Vagina (tissue), 2 donors: ENCODE measurements at regions not wholly inside any gene's neighbourhood (a gene's known extent, or its start where the extent isn't known, plus 50 kb on each side); places are given as distances from the start of the nearest gene placed in this dataset.

Experiments
- DNase-seq, 2 donors: peaks; one replicate each; pipeline ENCODE4 v3.0.0-alpha.2; 2017; ENCODE audit errors: extremely low spot score in 2 of 2
- H3K27ac ChIP-seq: fragments of 200-600 bp; sonication (generic); one replicate; pipeline ENCODE4 v1.5.1; 2019
- H3K27me3 ChIP-seq: fragments of 200-600 bp; sonication (generic); one replicate; pipeline ENCODE4 v1.5.1; 2019
- H3K36me3 ChIP-seq, 2 donors: fragments of 200-600 bp; sonication (generic); one replicate each; pipeline ENCODE4 v1.5.1; 2017 to 2019
- H3K4me1 ChIP-seq: fragments of 200-600 bp; sonication (generic); one replicate; pipeline ENCODE4 v1.5.1; 2019
- H3K4me3 ChIP-seq, 2 donors: fragments of 200-600 bp; sonication (generic); 1 replicate in 1 of 2; 2 replicates in 1 of 2; pipeline ENCODE4 v1.5.1; 2016 to 2019
- H3K9me3 ChIP-seq: fragments of 200-600 bp; sonication (generic); one replicate; pipeline ENCODE4 v1.5.1; 2019
- CTCF ChIP-seq, 3 experiments: fragments of 450-650 bp in 2 of 3; fragments of 200-600 bp in 1 of 3; sonication (generic) in 1 of 3; IDR thresholded peaks; one replicate each; pipeline ENCODE4 v1.5.1; 2017 to 2019; ENCODE audit warnings: antibody characterized with exemption in 3 of 3, mild to moderate bottlenecking in 2 of 3, moderate library complexity in 2 of 3
- POLR2A ChIP-seq, 2 donors: fragments of 450-650 bp; IDR thresholded peaks; one replicate each; pipeline ENCODE4 v1.6.1; 2017; ENCODE audit warnings: antibody characterized with exemption in 2 of 2, mild to moderate bottlenecking in 2 of 2, moderate library complexity in 2 of 2
- POLR2AphosphoS5 ChIP-seq, 2 donors: sonication (generic); formaldehyde crosslinking; IDR thresholded peaks; one replicate each; pipeline ENCODE4 v1.9.0; 2017; ENCODE audit warnings: antibody characterized with exemption in 2 of 2, mild to moderate bottlenecking in 2 of 2, low read depth in 1 of 2; ENCODE audit not compliant: insufficient read depth in 1 of 2
- intact Hi-C: fragments of 100-400 bp; cut with DNase I; formaldehyde crosslinking; loops from one replicate; pipeline ENCODE4 v1.15.1; 2023

- H3K36me3 ChIP-seq, result peaks cover 0 to 5% of the 10 kb centered on the region in 2 donors
- no peak overlapping the region for H3K4me3 ChIP-seq
- H3K4me1 ChIP-seq, result no peaks in the 10 kb centered on the region
- no peaks in the 10 kb centered on the region for H3K9me3 ChIP-seq
- intact Hi-C loops, result no loop called here
- no peak for TF ChIP-seq CTCF (IDR thresholded peaks at IDR 0.05)
- TF ChIP-seq POLR2A (IDR thresholded peaks at IDR 0.05), result no peak
- no peak for TF ChIP-seq POLR2AphosphoS5 (IDR thresholded peaks at IDR 0.05; ENCODE audit: insufficient read depth in 1 of 2, low read depth in 1 of 2)
- no peaks in the 10 kb centered on the region for H3K27me3 ChIP-seq
- no peak overlapping the region for H3K27ac ChIP-seq
- DNase-seq, result no peak
Measured at GRCh38 chr3:124666067-124666466, 64.2 kb upstream of the UMPS start.

- intact Hi-C loops, result no loop called here
- H3K9me3 ChIP-seq, result no peaks in the 10 kb centered on the region
- no peak for DNase-seq
Measured at GRCh38 chr3:124669470-124669869, 60.8 kb upstream of the UMPS start.

GRCh38 chr3:124671106-124671505 is 59.1 kb upstream of the UMPS start:
- intact Hi-C loops, result no loop called here

More at GRCh38 chr3:124669470-124669869, 60.8 kb upstream of the UMPS start:
- Histone ChIP-seq H3K27me3 (no peaks in the 10 kb centered on the region), H3K27ac (no peak overlapping the region), H3K4me3 (no peak overlapping the region), H3K4me1 (no peaks in the 10 kb centered on the region), H3K36me3 (peaks cover 0 to 5% of the 10 kb centered on the region in 2 donors)
- no peak for TF ChIP-seq POLR2A (IDR thresholded peaks at IDR 0.05)
- no peak for TF ChIP-seq CTCF (IDR thresholded peaks at IDR 0.05)
- no peak for TF ChIP-seq POLR2AphosphoS5 (IDR thresholded peaks at IDR 0.05; ENCODE audit: insufficient read depth in 1 of 2, low read depth in 1 of 2)

GRCh38 chr3:124674336-124674735 is 55.9 kb upstream of the UMPS start:
- no peaks in the 10 kb centered on the region for H3K4me1 ChIP-seq
- no peak for TF ChIP-seq POLR2AphosphoS5 (IDR thresholded peaks at IDR 0.05; ENCODE audit: insufficient read depth in 1 of 2, low read depth in 1 of 2)
- H3K4me3 ChIP-seq, result no peak overlapping the region
- H3K27me3 ChIP-seq, result no peaks in the 10 kb centered on the region
- H3K36me3 ChIP-seq, result no peaks in the 10 kb centered on the region
- H3K9me3 ChIP-seq, result no peaks in the 10 kb centered on the region
- no peak for DNase-seq
- intact Hi-C loops, result no loop called here
- no peak overlapping the region for H3K27ac ChIP-seq

More at GRCh38 chr3:124671106-124671505, 59.1 kb upstream of the UMPS start:
- no peak for DNase-seq
- H3K4me3 ChIP-seq, result no peak overlapping the region
- no peaks in the 10 kb centered on the region for H3K9me3 ChIP-seq
- no peaks in the 10 kb centered on the region for H3K4me1 ChIP-seq
- H3K27ac ChIP-seq, result no peak overlapping the region
- peaks cover 0 to 5% of the 10 kb centered on the region in 2 donors for H3K36me3 ChIP-seq
- TF ChIP-seq CTCF (IDR thresholded peaks at IDR 0.05), result no peak
- TF ChIP-seq POLR2A (IDR thresholded peaks at IDR 0.05), result no peak
- H3K27me3 ChIP-seq, result no peaks in the 10 kb centered on the region

GRCh38 chr3:124676236-124676635 is 54.0 kb upstream of the UMPS start:
- intact Hi-C loops, result no loop called here
- Histone ChIP-seq H3K9me3 (no peaks in the 10 kb centered on the region), H3K36me3 (no peaks in the 10 kb centered on the region), H3K27ac (no peak overlapping the region), H3K4me1 (no peaks in the 10 kb centered on the region), H3K4me3 (no peak overlapping the region), H3K27me3 (no peaks in the 10 kb centered on the region)
- TF ChIP-seq POLR2AphosphoS5 (IDR thresholded peaks at IDR 0.05; ENCODE audit: insufficient read depth in 1 of 2, low read depth in 1 of 2) (no peak), CTCF (IDR thresholded peaks at IDR 0.05) (no peak), POLR2A (IDR thresholded peaks at IDR 0.05) (no peak)
- no peak for DNase-seq
